PC-9 (cell line): ENCODE measurements at regions not wholly inside any gene's neighbourhood (a gene's known extent, or its start where the extent isn't known, plus 50 kb on each side); places are given as distances from the start of the nearest gene placed in this dataset.

Experiments
- BruUV-seq: library from RNA; stranded (reverse); fragments of 400-500 nt; replicated peaks from 2 replicates; lab custom pipeline; 2021; lab: Mats Ljungman, UMichigan
- CTCF ChIA-PET: fragments of 300-600 bp; sonication (Branson Sonifier 250); formaldehyde crosslinking; loops from one replicate; lab custom pipeline; 2022; ENCODE audit warnings: antibody characterized with exemption; lab: Charles Lee
- POLR2A ChIA-PET: fragments of 300-600 bp; sonication (Branson Sonifier 250); formaldehyde crosslinking; loops from one replicate; lab custom pipeline; 2022; ENCODE audit warnings: antibody characterized with exemption; ENCODE audit not compliant: unreplicated experiment; lab: Charles Lee
- DNase-seq, 2 experiments: peaks; one replicate each; pipeline versions ENCODE4 v3.0.0 to v3.0.0-alpha.2; 2015 to 2022; ENCODE audit warnings: mixed read lengths in 1 of 2
- H2AFZ ChIP-seq: fragments of 200-600 bp; sonication (generic); 2 replicates; pipeline ENCODE4 v1.8.1; 2017; ENCODE audit warnings: antibody characterized with exemption
- H3F3A ChIP-seq: fragments of 200-600 bp; sonication (generic); 2 replicates; pipeline ENCODE4 v1.8.1; 2017; ENCODE audit warnings: antibody characterized with exemption, mild to moderate bottlenecking, low read depth; ENCODE audit not compliant: insufficient read depth
- H3K27ac ChIP-seq: fragments of 200-600 bp; sonication (generic); 2 replicates; pipeline ENCODE4 v1.6.1; 2016; ENCODE audit warnings: mixed run types
- H3K27me3 ChIP-seq: fragments of 200-600 bp; sonication (generic); 2 replicates; pipeline ENCODE4 v1.6.1; 2016; ENCODE audit warnings: low read depth, mixed run types; ENCODE audit not compliant: insufficient read depth
- H3K36me3 ChIP-seq: fragments of 200-600 bp; sonication (generic); 2 replicates; pipeline ENCODE4 v1.6.1; 2016; ENCODE audit warnings: low read depth, mixed run types
- H3K4me1 ChIP-seq: fragments of 200-600 bp; sonication (generic); replicated peaks from 2 replicates; pipeline ENCODE4 v1.6.1; 2016; ENCODE audit warnings: mixed run types; ENCODE audit not compliant: insufficient read depth
- H3K4me2 ChIP-seq: fragments of 200-600 bp; sonication (generic); 2 replicates; pipeline ENCODE4 v1.6.1; 2017; ENCODE audit warnings: mixed run types
- H3K4me3 ChIP-seq: fragments of 200-600 bp; sonication (generic); 2 replicates; pipeline ENCODE4 v1.6.1; 2016; ENCODE audit warnings: mixed run types
- H3K79me2 ChIP-seq: fragments of 200-600 bp; sonication (generic); 2 replicates; pipeline ENCODE4 v1.6.1; 2017; ENCODE audit warnings: low read depth, mixed run types
- H3K9me2 ChIP-seq: fragments of 200-600 bp; sonication (generic); 2 replicates; pipeline ENCODE4 v1.8.1; 2017; ENCODE audit warnings: mild to moderate bottlenecking; ENCODE audit not compliant: insufficient read depth
- H3K9me3 ChIP-seq: fragments of 200-600 bp; sonication (generic); 2 replicates; pipeline ENCODE4 v1.8.1; 2016; ENCODE audit warnings: low read depth; ENCODE audit not compliant: insufficient read depth
- H4K20me1 ChIP-seq: fragments of 200-600 bp; sonication (generic); 2 replicates; pipeline ENCODE4 v1.8.1; 2017; ENCODE audit not compliant: insufficient read depth
- EZH2 ChIP-seq: fragments of 200-600 bp; sonication (generic); IDR thresholded peaks from 2 replicates; pipeline ENCODE4 v1.8.0; 2017; ENCODE audit warnings: antibody characterized with exemption, low read depth
- intact Hi-C: fragments of 100-400 bp; cut with micrococcal nuclease; formaldehyde crosslinking; loops from one replicate; pipeline ENCODE4 v1.10.0; 2022; ENCODE audit not compliant: unreplicated experiment
- TF ChIP-seq, protein P1 (sequence below): fragments of 200-600 bp; sonication (generic); conservative IDR thresholded peaks from 2 replicates; pipeline ENCODE4 v1.6.1; 2017; ENCODE audit warnings: mixed run types, antibody characterized with exemption, mild to moderate bottlenecking, moderate library complexity

DNA sequence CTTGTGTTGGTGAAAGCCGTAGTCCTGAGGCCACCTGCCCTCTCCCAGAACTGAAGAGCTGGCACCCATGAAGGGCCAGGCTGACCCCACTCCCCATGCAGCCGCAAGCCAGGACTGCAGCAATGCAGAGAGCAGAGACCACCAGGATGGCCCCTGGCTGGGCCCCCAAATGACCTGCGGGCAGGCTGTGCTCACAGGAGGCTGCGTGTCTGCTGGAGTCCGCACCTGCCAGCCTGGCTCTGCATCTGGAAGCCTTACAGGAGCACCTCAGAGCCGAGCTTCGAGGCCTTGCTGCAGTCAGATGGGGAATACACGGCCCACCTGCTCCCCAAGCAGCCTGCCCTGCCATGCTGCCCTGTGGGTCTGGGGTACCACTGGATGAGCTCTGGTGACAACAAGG, 1336.8 kb downstream of the TBC1D22A start:
- H4K20me1 ChIP-seq: no peaks in the 10 kb centered on the region
- H3K36me3 ChIP-seq: no peaks in the 10 kb centered on the region
- H3K27ac ChIP-seq: no peak overlapping the region
- H2AFZ ChIP-seq: no peak overlapping the region
- TF ChIP-seq, protein P1, sequence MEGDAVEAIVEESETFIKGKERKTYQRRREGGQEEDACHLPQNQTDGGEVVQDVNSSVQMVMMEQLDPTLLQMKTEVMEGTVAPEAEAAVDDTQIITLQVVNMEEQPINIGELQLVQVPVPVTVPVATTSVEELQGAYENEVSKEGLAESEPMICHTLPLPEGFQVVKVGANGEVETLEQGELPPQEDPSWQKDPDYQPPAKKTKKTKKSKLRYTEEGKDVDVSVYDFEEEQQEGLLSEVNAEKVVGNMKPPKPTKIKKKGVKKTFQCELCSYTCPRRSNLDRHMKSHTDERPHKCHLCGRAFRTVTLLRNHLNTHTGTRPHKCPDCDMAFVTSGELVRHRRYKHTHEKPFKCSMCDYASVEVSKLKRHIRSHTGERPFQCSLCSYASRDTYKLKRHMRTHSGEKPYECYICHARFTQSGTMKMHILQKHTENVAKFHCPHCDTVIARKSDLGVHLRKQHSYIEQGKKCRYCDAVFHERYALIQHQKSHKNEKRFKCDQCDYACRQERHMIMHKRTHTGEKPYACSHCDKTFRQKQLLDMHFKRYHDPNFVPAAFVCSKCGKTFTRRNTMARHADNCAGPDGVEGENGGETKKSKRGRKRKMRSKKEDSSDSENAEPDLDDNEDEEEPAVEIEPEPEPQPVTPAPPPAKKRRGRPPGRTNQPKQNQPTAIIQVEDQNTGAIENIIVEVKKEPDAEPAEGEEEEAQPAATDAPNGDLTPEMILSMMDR: no peak
- TF ChIP-seq EZH2: no peak
- DNase-seq: no peak
- H3K4me2 ChIP-seq: no peak overlapping the region
- ChIA-PET POLR2A (no interaction called here), CTCF (no interaction called here)
- no TSS peak for BruUV-seq
- intact Hi-C loops: no loop called here
- no peaks in the 10 kb centered on the region for H3K79me2 ChIP-seq
- H3K9me2 ChIP-seq: no peaks in the 10 kb centered on the region
- no peak overlapping the region for H3K4me3 ChIP-seq
- H3K4me1 ChIP-seq: no peaks in the 10 kb centered on the region
- peaks cover 96% of the 10 kb centered on the region for H3K27me3 ChIP-seq
- H3F3A ChIP-seq: no peaks in the 10 kb centered on the region
- H3K9me3 ChIP-seq: no peaks in the 10 kb centered on the region

DNA sequence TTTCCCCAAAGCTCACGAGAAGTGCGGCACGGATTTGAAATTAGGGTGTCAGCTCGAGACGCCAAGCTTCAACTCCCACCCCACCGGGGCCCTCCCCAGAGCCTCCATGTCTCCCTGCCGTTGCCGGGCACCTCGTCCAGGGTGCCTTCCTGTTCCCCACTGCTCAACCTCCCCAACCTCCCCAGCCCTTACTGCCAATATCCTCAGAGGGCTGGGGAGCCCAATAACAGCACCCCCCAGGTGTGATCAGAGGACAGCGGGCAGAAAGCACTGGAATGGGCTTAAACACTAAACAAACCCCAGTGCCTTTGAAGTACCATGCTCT, 1336.4 kb downstream of the TBC1D22A start:
- no peak for DNase-seq
- Histone ChIP-seq H2AFZ (no peak overlapping the region), H3K4me1 (no peaks in the 10 kb centered on the region), H3K4me3 (no peak overlapping the region), H3K36me3 (no peaks in the 10 kb centered on the region), H4K20me1 (0 out of 2 replicates have a peak, but pooled peaks cover 2% of the 10 kb centered on the region), H3K4me2 (no peak overlapping the region), H3K9me3 (no peaks in the 10 kb centered on the region), H3K79me2 (no peaks in the 10 kb centered on the region), H3K27me3 (peaks cover 96% of the 10 kb centered on the region), H3K9me2 (no peaks in the 10 kb centered on the region), H3F3A (no peaks in the 10 kb centered on the region), H3K27ac (no peak overlapping the region)
- POLR2A ChIA-PET: no interaction called here
- TF ChIP-seq, protein P1: no peak
- TF ChIP-seq EZH2: no peak
- CTCF ChIA-PET: no interaction called here
- no TSS peak for BruUV-seq
- intact Hi-C loops: no loop called here

DNA sequence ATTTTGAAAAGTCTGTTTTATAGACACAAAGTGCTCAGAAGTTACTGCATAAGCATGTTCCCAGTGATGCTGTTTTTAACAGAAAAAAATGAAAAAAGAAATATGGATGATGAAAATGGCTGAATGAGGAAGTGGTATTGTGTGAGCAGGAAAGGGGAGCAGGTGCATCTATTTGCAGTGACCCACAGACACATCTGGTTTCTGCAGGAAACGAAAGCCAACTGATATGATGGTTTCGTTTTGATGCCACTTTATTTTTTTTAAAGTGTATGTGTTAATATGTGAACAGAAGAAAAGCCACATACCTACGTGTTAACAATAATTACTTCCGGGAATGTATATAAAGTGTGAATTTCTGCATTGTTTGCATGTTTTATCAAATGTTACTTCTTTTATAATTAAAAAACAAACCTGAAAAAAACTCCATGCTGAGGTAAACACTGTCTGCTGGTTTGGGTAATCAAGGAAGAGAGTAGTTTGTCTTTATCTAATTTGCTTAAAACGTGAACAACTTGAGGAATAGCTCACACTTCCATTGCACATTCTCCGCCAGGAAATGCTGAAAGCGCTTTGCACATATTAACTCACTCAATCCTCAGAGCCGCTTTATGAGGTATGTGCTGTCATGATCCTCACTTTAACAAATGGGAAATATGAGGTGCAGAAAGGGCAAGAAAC, 1335.9 kb downstream of the TBC1D22A start:
- no peak overlapping the region for H3K27ac ChIP-seq
- H3K4me1 ChIP-seq: no peaks in the 10 kb centered on the region
- no peaks in the 10 kb centered on the region for H3K79me2 ChIP-seq
- TF ChIP-seq, protein P1: no peak
- H3K9me2 ChIP-seq: no peaks in the 10 kb centered on the region
- H3K4me3 ChIP-seq: no peak overlapping the region
- CTCF ChIA-PET: no interaction called here
- H3K36me3 ChIP-seq: no peaks in the 10 kb centered on the region
- H3K4me2 ChIP-seq: no peak overlapping the region
- peaks cover 96% of the 10 kb centered on the region for H3K27me3 ChIP-seq
- DNase-seq: no peak
- POLR2A ChIA-PET: no interaction called here
- H3F3A ChIP-seq: no peaks in the 10 kb centered on the region
- no peaks in the 10 kb centered on the region for H3K9me3 ChIP-seq
- H2AFZ ChIP-seq: no peak overlapping the region
- intact Hi-C loops: no loop called here
- no TSS peak for BruUV-seq
- 0 out of 2 replicates have a peak, but pooled peaks cover 3% of the 10 kb centered on the region for H4K20me1 ChIP-seq
